ENCODE measurements at regions not wholly inside any gene's neighbourhood (a gene's known extent, or its start where the extent isn't known, plus 50 kb on each side); places are given as distances from the start of the nearest gene placed in this dataset.

- no peak for DNase-seq
Observed at GRCh38 chr20:11810311-11811083, 107.2 kb upstream of the BTBD3 start.

GRCh38 chr20:11813106-11813890 is 104.4 kb upstream of the BTBD3 start:
- DNase-seq, result no peak

GRCh38 chr20:11814267-11814666 is 103.4 kb upstream of the BTBD3 start:
- no peak for DNase-seq

GRCh38 chr20:11820838-11821237 is 96.9 kb upstream of the BTBD3 start:
- no peak for DNase-seq

- DNase-seq, result no peak
Observed at GRCh38 chr20:11822540-11822794, 95.2 kb upstream of the BTBD3 start.

- DNase-seq, result peak; percentile 28
Observed at GRCh38 chr20:11826334-11826733, 91.4 kb upstream of the BTBD3 start.

- DNase-seq, result no peak
Observed at GRCh38 chr20:11832397-11832796, 85.3 kb upstream of the BTBD3 start.

GRCh38 chr20:11832851-11833250 is 84.8 kb upstream of the BTBD3 start:
- DNase-seq, result no peak

- DNase-seq, result no peak
Observed at GRCh38 chr20:11833825-11834224, 83.9 kb upstream of the BTBD3 start.

GRCh38 chr20:11838076-11838636 is 79.5 kb upstream of the BTBD3 start:
- no peak for DNase-seq

- DNase-seq, result no peak
Observed at GRCh38 chr20:11841972-11842461, 75.7 kb upstream of the BTBD3 start.

- DNase-seq, result no peak
Observed at GRCh38 chr20:11843289-11843688, 74.4 kb upstream of the BTBD3 start.

- DNase-seq, result no peak
Observed at GRCh38 chr20:11844691-11845090, 73.0 kb upstream of the BTBD3 start.

GRCh38 chr20:11845340-11845739 is 72.4 kb upstream of the BTBD3 start:
- no peak for DNase-seq

GRCh38 chr20:11846131-11846530 is 71.6 kb upstream of the BTBD3 start:
- no peak for DNase-seq

- DNase-seq, result no peak
Observed at GRCh38 chr20:11847827-11848226, 69.9 kb upstream of the BTBD3 start.

GRCh38 chr20:11849270-11849915 is 68.3 kb upstream of the BTBD3 start:
- DNase-seq, result no peak

GRCh38 chr20:11849976-11850670 is 67.6 kb upstream of the BTBD3 start:
- DNase-seq, result no peak

GRCh38 chr20:11850901-11851300 is 66.8 kb upstream of the BTBD3 start:
- DNase-seq, result no peak

- no peak for DNase-seq
Observed at GRCh38 chr20:11851646-11852045, 66.0 kb upstream of the BTBD3 start.

- no peak for DNase-seq
Observed at GRCh38 chr20:11852189-11852588, 65.5 kb upstream of the BTBD3 start.

GRCh38 chr20:11852811-11853210 is 64.9 kb upstream of the BTBD3 start:
- no peak for DNase-seq

GRCh38 chr20:11853359-11853758 is 64.3 kb upstream of the BTBD3 start:
- no peak for DNase-seq
